ENCODE measurements at regions not wholly inside any gene's neighbourhood (a gene's known extent, or its start where the extent isn't known, plus 50 kb on each side); places are given as distances from the start of the nearest gene placed in this dataset.

DNA sequence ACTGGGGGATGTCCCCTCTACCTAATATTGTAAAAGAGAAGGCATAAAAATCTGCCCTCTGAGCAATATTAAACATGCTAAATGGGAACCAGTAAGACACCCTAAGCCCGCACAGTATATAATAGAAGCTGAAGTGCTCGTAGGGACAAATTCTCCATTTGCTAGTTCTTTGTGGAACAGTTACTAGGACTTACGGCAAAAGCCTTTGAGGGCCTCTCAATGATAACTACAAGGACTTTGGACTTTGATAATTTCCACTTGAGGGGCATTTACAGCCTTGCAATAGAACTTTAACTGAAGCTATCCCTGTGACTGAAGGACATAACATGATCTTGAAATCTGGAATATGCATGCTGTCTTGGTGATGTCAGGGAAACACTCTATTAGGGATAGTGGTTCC is 111.5 kb upstream of the IFNG-AS1 start:
- TF ChIP-seq CTCF (tag by site-specific recombination; IDR thresholded peaks at IDR 0.05) = no peak
- no peak for TF ChIP-seq ZNF654 (tag by site-specific recombination; IDR thresholded peaks at IDR 0.05; ENCODE audit: low read depth)
- no peak for TF ChIP-seq HOXA7 (CRISPR knock-in tag; IDR thresholded peaks at IDR 0.05; ENCODE audit: borderline replicate concordance)
- no peak for TF ChIP-seq KLF10 (tag by site-specific recombination; IDR thresholded peaks at IDR 0.05)
- no peak for TF ChIP-seq REST (tag by site-specific recombination; IDR thresholded peaks at IDR 0.05)
- no peak for TF ChIP-seq ZNF449 (tag by site-specific recombination; IDR thresholded peaks at IDR 0.05)
- TF ChIP-seq SALL2 (tag by site-specific recombination; IDR thresholded peaks at IDR 0.05; ENCODE audit: borderline replicate concordance) = no peak
- TF ChIP-seq, protein P1, sequence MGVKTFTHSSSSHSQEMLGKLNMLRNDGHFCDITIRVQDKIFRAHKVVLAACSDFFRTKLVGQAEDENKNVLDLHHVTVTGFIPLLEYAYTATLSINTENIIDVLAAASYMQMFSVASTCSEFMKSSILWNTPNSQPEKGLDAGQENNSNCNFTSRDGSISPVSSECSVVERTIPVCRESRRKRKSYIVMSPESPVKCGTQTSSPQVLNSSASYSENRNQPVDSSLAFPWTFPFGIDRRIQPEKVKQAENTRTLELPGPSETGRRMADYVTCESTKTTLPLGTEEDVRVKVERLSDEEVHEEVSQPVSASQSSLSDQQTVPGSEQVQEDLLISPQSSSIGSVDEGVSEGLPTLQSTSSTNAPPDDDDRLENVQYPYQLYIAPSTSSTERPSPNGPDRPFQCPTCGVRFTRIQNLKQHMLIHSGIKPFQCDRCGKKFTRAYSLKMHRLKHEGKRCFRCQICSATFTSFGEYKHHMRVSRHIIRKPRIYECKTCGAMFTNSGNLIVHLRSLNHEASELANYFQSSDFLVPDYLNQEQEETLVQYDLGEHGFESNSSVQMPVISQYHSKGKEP (tag by site-specific recombination; IDR thresholded peaks at IDR 0.05) = no peak
- no peak for TF ChIP-seq ZNF660 (tag by site-specific recombination; IDR thresholded peaks at IDR 0.05)
- TF ChIP-seq, protein P2, sequence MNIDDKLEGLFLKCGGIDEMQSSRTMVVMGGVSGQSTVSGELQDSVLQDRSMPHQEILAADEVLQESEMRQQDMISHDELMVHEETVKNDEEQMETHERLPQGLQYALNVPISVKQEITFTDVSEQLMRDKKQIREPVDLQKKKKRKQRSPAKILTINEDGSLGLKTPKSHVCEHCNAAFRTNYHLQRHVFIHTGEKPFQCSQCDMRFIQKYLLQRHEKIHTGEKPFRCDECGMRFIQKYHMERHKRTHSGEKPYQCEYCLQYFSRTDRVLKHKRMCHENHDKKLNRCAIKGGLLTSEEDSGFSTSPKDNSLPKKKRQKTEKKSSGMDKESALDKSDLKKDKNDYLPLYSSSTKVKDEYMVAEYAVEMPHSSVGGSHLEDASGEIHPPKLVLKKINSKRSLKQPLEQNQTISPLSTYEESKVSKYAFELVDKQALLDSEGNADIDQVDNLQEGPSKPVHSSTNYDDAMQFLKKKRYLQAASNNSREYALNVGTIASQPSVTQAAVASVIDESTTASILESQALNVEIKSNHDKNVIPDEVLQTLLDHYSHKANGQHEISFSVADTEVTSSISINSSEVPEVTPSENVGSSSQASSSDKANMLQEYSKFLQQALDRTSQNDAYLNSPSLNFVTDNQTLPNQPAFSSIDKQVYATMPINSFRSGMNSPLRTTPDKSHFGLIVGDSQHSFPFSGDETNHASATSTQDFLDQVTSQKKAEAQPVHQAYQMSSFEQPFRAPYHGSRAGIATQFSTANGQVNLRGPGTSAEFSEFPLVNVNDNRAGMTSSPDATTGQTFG (tag by site-specific recombination; IDR thresholded peaks at IDR 0.05; ENCODE audit: borderline replicate concordance) = no peak
- TF ChIP-seq, protein P3, sequence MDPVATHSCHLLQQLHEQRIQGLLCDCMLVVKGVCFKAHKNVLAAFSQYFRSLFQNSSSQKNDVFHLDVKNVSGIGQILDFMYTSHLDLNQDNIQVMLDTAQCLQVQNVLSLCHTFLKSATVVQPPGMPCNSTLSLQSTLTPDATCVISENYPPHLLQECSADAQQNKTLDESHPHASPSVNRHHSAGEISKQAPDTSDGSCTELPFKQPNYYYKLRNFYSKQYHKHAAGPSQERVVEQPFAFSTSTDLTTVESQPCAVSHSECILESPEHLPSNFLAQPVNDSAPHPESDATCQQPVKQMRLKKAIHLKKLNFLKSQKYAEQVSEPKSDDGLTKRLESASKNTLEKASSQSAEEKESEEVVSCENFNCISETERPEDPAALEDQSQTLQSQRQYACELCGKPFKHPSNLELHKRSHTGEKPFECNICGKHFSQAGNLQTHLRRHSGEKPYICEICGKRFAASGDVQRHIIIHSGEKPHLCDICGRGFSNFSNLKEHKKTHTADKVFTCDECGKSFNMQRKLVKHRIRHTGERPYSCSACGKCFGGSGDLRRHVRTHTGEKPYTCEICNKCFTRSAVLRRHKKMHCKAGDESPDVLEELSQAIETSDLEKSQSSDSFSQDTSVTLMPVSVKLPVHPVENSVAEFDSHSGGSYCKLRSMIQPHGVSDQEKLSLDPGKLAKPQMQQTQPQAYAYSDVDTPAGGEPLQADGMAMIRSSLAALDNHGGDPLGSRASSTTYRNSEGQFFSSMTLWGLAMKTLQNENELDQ (tag by site-specific recombination; IDR thresholded peaks at IDR 0.05; ENCODE audit: low read depth) = no peak
- TF ChIP-seq MYNN (tag by site-specific recombination; IDR thresholded peaks at IDR 0.05; ENCODE audit: borderline replicate concordance) = no peak

Data from HEK293 (cell line).